ENCODE measurements at regions not wholly inside any gene's neighbourhood (a gene's known extent, or its start where the extent isn't known, plus 50 kb on each side); places are given as distances from the start of the nearest gene placed in this dataset.

DNA sequence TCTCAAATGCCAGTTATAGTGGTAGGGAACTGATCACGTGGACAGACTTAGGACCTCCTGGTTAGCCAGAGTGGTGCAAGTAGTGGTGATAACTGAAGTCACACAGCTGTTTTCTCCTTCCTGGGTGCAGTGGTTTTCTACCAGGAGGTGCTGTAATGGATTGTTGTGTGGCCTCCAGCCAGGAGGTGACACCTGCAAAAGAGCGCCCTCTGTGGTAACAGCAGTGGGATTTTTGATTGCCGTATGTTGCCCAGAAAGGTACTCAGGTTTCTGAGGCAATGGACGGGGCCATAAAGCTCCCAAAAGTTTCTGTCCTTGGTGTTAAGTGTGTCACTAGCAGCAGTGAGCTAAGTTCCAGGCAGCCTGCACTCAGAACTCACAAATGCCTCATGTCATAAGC is 1358.1 kb upstream of the DDX18 start:
- no peak for TF ChIP-seq CTCF (IDR thresholded peaks at IDR 0.05; ENCODE audit: low read depth, low read length)
- Histone ChIP-seq H3K9me3 (no peaks in the 10 kb centered on the region), H3K4me3 (ENCODE audit: low read depth, low read length) (no peak overlapping the region), H3K36me3 (no peaks in the 10 kb centered on the region), H3K4me1 (no peaks in the 10 kb centered on the region), H3K27me3 (no peaks in the 10 kb centered on the region)
- no peak for DNase-seq

DNA sequence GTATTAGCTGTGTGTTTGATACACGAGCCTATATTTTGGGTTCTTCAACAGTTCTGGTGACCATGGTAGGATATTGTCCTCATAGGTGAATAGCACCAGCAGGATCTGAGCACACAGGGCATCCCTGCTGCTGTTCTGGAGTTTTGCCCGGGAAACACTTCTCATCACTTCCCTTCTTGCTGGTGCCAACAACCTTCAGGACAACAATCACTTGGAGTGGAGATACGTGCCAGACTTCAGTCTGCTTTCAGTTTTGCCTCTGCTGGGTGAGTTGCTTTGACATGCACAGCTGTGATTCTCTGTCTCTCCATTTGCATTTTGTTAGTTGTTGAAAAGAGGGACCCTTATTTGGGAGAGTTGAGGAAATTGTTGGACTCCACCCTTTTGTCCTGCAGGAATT is 1347.2 kb upstream of the DDX18 start:
- no peaks in the 10 kb centered on the region for H3K4me1 ChIP-seq
- TF ChIP-seq CTCF (IDR thresholded peaks at IDR 0.05; ENCODE audit: low read depth, low read length): no peak
- no peaks in the 10 kb centered on the region for H3K36me3 ChIP-seq
- H3K4me3 ChIP-seq (ENCODE audit: low read depth, low read length): no peak overlapping the region
- DNase-seq: no peak
- H3K9me3 ChIP-seq: no peaks in the 10 kb centered on the region
- no peaks in the 10 kb centered on the region for H3K27me3 ChIP-seq

DNA sequence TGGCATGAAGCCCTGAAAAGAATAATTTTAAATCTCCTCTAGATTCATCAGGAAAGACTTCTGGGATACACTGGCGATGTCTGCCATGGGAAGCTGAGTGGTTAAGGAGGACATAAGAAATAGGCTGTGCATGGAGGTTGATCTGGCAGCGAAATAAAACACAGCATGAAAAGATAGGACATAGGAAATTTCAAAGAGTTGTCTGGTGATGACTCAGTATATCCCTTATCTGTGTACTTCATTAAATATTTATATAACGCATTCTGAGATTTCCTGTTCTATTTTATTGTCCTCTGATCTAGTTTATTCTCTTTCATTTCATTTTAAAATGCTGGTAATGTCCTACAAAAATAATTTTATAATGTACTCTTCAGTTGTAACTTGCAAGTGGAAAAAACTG is 1337.3 kb upstream of the DDX18 start:
- no peak for TF ChIP-seq CTCF (IDR thresholded peaks at IDR 0.05; ENCODE audit: low read depth, low read length)
- Histone ChIP-seq H3K27me3 (no peaks in the 10 kb centered on the region), H3K9me3 (no peaks in the 10 kb centered on the region), H3K4me1 (no peaks in the 10 kb centered on the region), H3K4me3 (ENCODE audit: low read depth, low read length) (no peak overlapping the region), H3K36me3 (no peaks in the 10 kb centered on the region)
- DNase-seq: no peak

- Histone ChIP-seq H3K36me3 (no peaks in the 10 kb centered on the region), H3K9me3 (no peaks in the 10 kb centered on the region), H3K4me3 (ENCODE audit: low read depth, low read length) (no peak overlapping the region), H3K27me3 (no peaks in the 10 kb centered on the region), H3K4me1 (no peaks in the 10 kb centered on the region)
- no peak for DNase-seq
- no peak for TF ChIP-seq CTCF (IDR thresholded peaks at IDR 0.05; ENCODE audit: low read depth, low read length)
These were observed 1327.2 kb upstream of the DDX18 start for GRCh38 chr2:116487336-116487735.

- Histone ChIP-seq H3K4me1 (no peaks in the 10 kb centered on the region), H3K27me3 (no peaks in the 10 kb centered on the region), H3K4me3 (ENCODE audit: low read depth, low read length) (no peak overlapping the region), H3K36me3 (no peaks in the 10 kb centered on the region), H3K9me3 (no peaks in the 10 kb centered on the region)
- TF ChIP-seq CTCF (IDR thresholded peaks at IDR 0.05; ENCODE audit: low read depth, low read length): no peak
- DNase-seq: no peak
These were observed 1325.2 kb upstream of the DDX18 start for GRCh38 chr2:116489292-116489691.

DNA sequence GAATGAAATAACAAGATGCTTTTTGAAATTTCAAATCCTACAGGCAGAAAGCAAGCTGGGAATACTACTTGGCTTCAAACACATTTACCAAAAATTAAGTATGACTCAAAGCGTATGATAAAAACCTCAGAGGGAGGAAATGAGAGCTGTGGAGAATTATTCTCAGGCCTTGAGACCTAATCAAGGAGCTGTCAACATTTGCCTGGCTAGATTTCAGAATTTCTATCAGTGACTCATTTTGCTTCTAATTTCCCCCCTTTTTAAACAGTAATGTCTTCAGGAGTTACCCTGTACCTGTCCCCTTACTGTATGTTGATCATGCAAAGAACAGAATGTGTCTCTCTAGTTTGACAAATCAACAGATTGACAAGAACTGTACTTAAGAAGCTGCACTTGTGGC is 1324.5 kb upstream of the DDX18 start:
- Histone ChIP-seq H3K27me3 (no peaks in the 10 kb centered on the region), H3K9me3 (no peaks in the 10 kb centered on the region), H3K4me1 (no peaks in the 10 kb centered on the region), H3K4me3 (ENCODE audit: low read depth, low read length) (no peak overlapping the region), H3K36me3 (no peaks in the 10 kb centered on the region)
- no peak for DNase-seq
- TF ChIP-seq CTCF (IDR thresholded peaks at IDR 0.05; ENCODE audit: low read depth, low read length): no peak
